Esophagus (tissue), 2 donors: ENCODE measurements at regions not wholly inside any gene's neighbourhood (a gene's known extent, or its start where the extent isn't known, plus 50 kb on each side); places are given as distances from the start of the nearest gene placed in this dataset.
"Not testable (repeated sequence)": the region's sequence is repeated elsewhere in the genome, so short reads cannot be mapped to it uniquely, and the experiment has no call there.

ENCODE experiments used
- H3K27ac ChIP-seq, 2 donors: one replicate each; pipeline ENCODE4 v1.5.1; 2013; ENCODE audit warnings: low read depth in 2 of 2, mild to moderate bottlenecking in 2 of 2, inconsistent platforms in 1 of 2, low read length in 1 of 2, moderate library complexity in 1 of 2
- H3K27me3 ChIP-seq, 2 donors: one replicate each; pipeline ENCODE4 v1.6.1; 2013; ENCODE audit warnings: low read length in 2 of 2, control low read depth in 1 of 2, mild to moderate bottlenecking in 1 of 2; ENCODE audit not compliant: insufficient read depth in 2 of 2, control insufficient read depth in 1 of 2
- H3K36me3 ChIP-seq, 2 donors: one replicate each; pipeline ENCODE4 v1.6.1; 2013; ENCODE audit warnings: low read length in 1 of 2; ENCODE audit not compliant: control insufficient read depth in 2 of 2, insufficient read depth in 2 of 2
- H3K4me1 ChIP-seq, 2 donors: one replicate each; pipeline ENCODE4 v1.6.1; 2013; ENCODE audit warnings: low read length in 1 of 2; ENCODE audit not compliant: control insufficient read depth in 2 of 2, insufficient read depth in 2 of 2
- H3K4me3 ChIP-seq, 2 donors: one replicate each; pipeline ENCODE4 v1.5.1; 2013; ENCODE audit warnings: low read length in 2 of 2, mild to moderate bottlenecking in 2 of 2, low read depth in 1 of 2, moderate library complexity in 1 of 2
- H3K9me3 ChIP-seq, 2 donors: one replicate each; pipeline ENCODE4 v1.6.1; 2013; ENCODE audit warnings: mild to moderate bottlenecking in 2 of 2, low read depth in 1 of 2, low read length in 1 of 2, moderate library complexity in 1 of 2; ENCODE audit not compliant: control insufficient read depth in 2 of 2, insufficient read depth in 1 of 2
- WGBS, 2 donors: extraction: QIAGEN DNeasy Blood & Tissue Kit; methylation state at CpG; one replicate each; pipeline ENCODE4 v1.1.7; 2013; 5-methylcytosine and 5-hydroxymethylcytosine counted together
- donor health status: healthy with polysubstance abuse.
- donor health status: Bipolar disorder and iron deficiency.

DNA sequence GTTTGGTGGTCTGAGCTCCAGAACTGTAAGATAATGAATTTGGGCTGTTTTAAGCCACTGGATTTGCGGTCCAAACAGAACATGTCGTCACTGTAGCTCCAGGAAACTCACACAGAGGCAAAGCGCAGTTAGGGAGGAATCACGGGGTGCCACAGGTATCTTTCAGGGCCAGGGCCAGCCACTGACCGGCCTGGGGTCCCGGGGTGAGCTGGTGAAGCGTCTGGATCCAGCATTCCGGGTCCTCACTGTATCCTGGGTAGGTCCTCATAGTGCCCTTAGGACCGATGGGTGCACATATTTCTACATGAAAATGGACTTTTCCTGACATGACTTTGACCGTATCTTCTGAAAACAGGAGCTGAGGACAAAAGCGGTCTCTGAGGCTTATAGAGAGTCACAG lies 196.0 kb upstream of the HDAC4 start:
- no peaks in the 10 kb centered on the region for H3K4me1 ChIP-seq
- H3K27ac ChIP-seq, result no peak overlapping the region
- 83% methylated on average over 11 of the region's 11 CpGs for WGBS, 2 donors
- H3K9me3 ChIP-seq, result peaks cover 0 to 7% of the 10 kb centered on the region in 2 donors
- H3K4me3 ChIP-seq, result no peak overlapping the region
- no peaks in the 10 kb centered on the region for H3K27me3 ChIP-seq
- H3K36me3 ChIP-seq, result no peaks in the 10 kb centered on the region

DNA sequence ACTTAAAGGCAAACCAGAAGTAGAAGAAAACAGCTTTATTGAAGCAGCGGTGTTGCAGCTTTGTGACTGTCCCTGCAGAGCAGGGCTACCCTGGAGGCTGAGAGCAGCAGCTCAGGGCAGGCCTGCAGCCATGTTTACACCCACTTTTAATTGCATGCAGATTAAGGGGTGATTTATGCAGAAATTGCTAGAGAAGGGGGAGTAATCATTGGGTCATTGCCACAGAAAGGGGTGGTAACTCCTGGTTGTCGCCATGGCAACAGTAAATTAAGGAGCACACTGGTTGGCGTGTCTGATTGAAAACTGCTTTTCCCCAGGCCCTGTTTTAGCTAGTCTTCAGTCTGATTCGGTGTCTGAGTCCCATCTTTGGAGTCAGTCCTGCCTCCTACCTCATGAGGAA lies 195.4 kb upstream of the HDAC4 start:
- H3K9me3 ChIP-seq, result peaks cover 0 to 7% of the 10 kb centered on the region in 2 donors

DNA sequence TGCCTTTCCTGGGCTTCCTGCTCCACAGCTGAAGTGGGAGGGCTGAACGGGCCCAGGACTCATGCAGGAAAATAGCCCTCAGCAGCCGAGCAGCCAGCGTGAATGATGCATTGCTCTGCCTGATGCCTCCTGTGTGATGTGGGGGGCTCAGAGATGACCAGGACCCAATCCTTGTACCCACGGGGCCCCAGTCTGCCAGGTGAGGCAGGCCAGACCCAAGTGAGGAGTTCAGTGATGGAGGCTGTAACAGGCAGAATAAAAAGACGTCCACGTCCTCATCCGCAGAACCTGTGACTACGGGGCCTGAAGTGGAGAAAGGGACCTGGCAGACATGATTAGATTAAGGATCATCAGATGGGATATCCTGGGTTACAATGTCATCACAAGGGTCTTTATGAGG lies 194.9 kb upstream of the HDAC4 start:
- no peaks in the 10 kb centered on the region for H3K36me3 ChIP-seq
- no peak overlapping the region for H3K27ac ChIP-seq
- H3K27me3 ChIP-seq, result no peaks in the 10 kb centered on the region
- no peaks in the 10 kb centered on the region for H3K4me1 ChIP-seq
- H3K9me3 ChIP-seq, result peaks cover 0 to 7% of the 10 kb centered on the region in 2 donors
- no peak overlapping the region for H3K4me3 ChIP-seq
- 89% methylated on average over 8 of the region's 8 CpGs for WGBS, 2 donors

More for the DNA sequence above, 195.4 kb upstream of the HDAC4 start:
- Histone ChIP-seq H3K4me1 (no peaks in the 10 kb centered on the region), H3K4me3 (no peak overlapping the region), H3K27ac (no peak overlapping the region), H3K36me3 (no peaks in the 10 kb centered on the region), H3K27me3 (no peaks in the 10 kb centered on the region)
- 82 to 85% methylated on average over 4 of the region's 4 CpGs for WGBS, 2 donors

DNA sequence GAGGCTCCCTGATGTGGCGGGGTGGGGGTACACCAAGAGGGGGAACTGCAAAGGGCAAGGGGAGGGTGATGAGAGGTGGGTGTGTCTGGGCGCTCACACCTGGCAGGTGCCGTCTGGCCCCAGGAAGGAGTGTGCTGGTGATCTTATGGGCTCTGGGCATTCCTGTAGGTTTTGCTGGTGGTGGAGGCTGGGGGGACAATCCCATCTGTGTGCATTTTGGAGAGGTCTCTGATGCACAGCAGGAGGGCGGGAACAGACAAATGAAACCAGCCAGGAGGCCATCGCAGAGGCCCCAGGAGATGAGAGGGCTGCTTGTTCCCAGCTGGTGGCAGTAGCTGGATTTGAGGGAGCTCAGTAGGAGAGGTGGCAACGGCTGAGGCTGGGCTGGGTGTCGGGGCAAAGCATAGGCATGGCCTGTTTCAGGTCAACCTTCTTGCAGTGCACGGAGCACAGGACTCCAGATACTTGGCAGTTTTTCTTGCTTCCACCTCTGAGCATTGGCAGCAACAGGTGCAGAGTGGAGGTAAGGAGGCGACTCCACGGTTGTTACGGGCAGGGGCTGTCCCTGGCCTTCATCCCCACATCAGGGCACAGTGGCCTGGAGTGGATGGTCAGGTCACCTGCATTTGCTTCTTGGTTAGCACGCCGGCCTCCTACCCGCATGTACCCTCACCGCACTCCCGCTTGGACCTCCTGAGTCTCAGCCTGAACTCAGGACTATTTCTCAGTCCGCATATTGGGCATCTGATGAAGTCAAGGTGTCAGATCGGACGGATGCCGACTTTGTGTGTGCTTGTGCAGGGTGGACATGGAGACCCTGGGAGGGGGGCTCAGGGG lies 194.2 kb upstream of the HDAC4 start:
- Histone ChIP-seq H3K9me3 (peaks cover 0 to 7% of the 10 kb centered on the region in 2 donors), H3K36me3 (no peaks in the 10 kb centered on the region), H3K4me1 (no peaks in the 10 kb centered on the region), H3K27me3 (no peaks in the 10 kb centered on the region), H3K27ac (no peak overlapping the region), H3K4me3 (no peak overlapping the region)
- 90 to 92% methylated on average over 19 to 20 of the region's 20 CpGs for WGBS, 2 donors

DNA sequence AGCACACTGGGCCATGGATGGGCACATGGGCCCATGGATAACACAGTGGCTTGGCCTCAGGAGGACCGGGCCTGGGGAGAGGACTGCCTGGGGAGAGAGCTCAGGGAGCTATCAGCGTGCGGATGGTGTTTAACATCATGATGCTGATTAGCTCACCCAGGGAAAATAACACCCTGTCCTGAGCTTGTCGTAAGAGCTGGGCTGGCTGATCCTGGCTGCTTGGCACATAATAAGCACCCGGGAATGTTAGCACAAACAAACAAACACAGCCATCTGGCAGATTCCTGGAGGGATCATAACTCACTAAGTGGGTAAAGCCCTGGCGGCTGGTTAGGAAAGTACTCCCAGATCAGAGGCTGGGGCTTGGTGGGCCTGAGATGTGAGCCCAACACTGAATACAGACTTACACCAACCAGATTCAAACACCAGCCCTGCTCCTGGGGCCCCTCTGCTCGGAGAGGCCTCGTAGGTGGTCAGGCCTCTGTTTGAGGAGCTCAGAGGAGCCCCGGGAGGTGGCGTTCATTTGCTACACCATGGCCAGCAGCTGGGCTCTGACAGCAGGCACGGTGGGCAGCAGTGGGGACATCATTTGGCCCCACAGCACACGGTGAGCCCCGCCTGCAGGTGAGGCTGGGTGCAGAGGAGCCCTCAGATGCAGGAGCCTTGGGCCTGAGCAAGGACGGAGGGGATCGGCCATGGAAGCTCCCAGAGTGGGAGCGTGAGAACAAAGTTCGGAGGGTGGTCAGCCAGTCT lies 193.4 kb upstream of the HDAC4 start:
- Histone ChIP-seq H3K9me3 (peaks cover 0 to 7% of the 10 kb centered on the region in 2 donors), H3K36me3 (no peaks in the 10 kb centered on the region), H3K27me3 (no peaks in the 10 kb centered on the region), H3K4me3 (no peak overlapping the region), H3K27ac (no peak overlapping the region), H3K4me1 (no peaks in the 10 kb centered on the region)
- WGBS, 2 donors, result 85% methylated on average over 17 of the region's 17 CpGs

DNA sequence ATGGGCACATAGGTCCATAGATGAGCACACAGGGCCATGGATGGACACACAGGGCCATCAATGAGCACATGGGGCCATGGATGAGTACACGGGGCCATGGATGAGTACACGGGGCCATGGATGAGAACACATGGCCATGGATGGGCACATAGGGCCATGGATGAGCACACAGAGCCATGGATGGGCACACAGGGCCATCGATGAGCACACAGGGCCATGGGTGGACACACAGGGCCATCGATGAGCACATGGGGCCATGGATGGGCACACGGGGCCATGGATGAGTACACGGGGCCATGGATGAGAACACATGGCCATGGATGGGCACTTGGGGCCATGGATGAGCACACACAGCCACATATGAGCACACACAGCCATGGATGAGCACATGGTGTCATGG lies 192.6 kb upstream of the HDAC4 start:
- H3K27ac ChIP-seq, result no peak overlapping the region
- H3K27me3 ChIP-seq, result no peaks in the 10 kb centered on the region
- no peak overlapping the region for H3K4me3 ChIP-seq
- H3K4me1 ChIP-seq, result no peaks in the 10 kb centered on the region
- WGBS, 2 donors, result 91 to 94% methylated on average over 6 of the region's 6 CpGs
- no peaks in the 10 kb centered on the region for H3K36me3 ChIP-seq
- peaks cover 0 to 7% of the 10 kb centered on the region in 2 donors for H3K9me3 ChIP-seq

DNA sequence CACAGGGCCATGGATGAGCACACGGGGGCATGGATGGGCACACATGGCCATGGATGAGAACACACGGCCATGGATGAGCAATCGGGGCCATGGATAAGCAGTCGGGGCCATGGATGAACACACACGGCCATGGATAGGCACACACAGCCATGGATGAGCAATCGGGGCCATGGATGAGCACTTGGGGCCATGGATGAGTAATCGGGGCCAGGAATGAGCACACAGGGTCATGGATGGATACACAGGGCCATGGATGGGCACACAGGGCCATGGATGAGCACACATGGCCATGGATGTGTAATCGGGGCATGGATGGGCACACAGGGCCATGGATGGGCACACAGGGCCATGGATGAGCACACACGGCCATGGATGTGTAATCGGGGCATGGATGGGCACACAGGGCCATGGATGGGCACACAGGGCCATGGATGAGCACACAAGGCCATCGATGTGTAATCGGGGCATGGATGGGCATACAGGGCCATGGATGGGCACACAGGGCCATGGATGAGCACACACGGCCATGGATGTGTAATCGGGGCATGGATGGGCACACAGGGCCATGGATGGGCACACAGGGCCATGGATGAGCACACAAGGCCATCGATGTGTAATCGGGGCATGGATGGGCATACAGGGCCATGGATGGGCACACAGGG lies 191.9 kb upstream of the HDAC4 start:
- not testable (repeated sequence) for H3K4me3 ChIP-seq, H3K9me3 ChIP-seq, H3K36me3 ChIP-seq, H3K4me1 ChIP-seq, H3K27ac ChIP-seq, H3K27me3 ChIP-seq
- 90 to 95% methylated on average over 11 to 16 of the region's 16 CpGs for WGBS, 2 donors

DNA sequence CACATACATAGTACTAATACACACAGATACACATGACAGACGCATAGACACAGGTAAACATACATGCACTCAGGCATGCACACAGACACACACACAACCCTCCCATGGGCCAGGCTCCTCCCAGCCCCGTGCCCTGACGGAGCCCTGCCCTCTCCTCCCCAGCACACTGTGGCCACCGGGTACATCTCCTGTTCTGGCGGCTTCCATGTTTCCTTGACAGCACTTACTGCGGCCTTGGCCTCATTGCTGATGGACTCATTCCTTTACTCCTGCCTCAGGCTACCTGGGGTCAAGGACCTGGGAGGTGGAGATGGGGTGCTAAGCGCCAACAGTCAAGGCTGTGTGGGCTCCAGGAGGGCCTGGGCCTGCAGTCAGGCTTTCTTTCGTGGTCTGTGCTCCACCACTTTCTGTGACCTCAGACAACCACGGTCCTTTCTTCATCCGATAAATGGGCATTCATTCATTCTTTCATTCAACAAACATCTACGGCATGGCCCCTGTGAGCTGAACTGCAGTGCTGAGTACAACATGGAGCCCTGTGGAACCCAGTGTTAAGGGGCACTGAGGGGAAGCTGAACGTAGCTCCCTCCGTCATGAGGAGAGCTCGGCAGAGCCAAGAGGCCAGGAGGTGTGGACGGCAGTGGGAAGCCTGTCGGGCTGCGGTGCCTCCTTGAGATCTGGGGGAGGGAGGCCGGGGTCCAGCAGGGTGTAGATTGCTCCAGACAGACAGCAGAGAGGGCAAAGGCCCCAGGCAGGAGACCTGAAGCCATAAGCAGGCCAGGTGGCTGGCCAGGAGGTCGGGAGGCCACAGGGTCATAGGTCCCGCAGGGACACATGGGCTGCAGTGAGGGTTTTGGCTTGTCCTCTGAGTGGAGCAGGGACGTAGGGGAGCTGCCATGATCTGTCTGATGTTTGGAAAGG lies 190.4 kb upstream of the HDAC4 start:
- H3K9me3 ChIP-seq, result peaks cover 0 to 5% of the 10 kb centered on the region in 2 donors
- no peak overlapping the region for H3K4me3 ChIP-seq
- H3K36me3 ChIP-seq, result no peaks in the 10 kb centered on the region
- H3K27ac ChIP-seq, result no peak overlapping the region
- no peaks in the 10 kb centered on the region for H3K4me1 ChIP-seq
- 92 to 93% methylated on average over 21 of the region's 21 CpGs for WGBS, 2 donors
- no peaks in the 10 kb centered on the region for H3K27me3 ChIP-seq

DNA sequence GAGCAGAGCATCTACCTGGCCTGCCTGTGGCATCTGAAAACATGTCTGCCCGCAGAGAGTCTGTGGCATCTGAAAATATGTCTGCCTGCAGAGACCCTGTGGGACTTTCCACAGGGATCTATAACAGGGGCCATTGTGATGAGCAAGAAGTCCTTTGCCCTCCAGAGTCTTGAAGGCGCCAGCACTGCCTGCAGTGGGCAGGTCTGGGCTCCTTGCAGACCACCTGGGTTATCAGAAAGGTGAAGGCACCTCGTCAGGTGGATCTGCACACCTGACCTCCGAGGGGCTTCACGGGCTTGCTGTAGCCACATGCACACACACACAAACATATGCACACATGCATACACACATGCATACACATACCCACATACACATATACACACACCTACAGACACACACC lies 189.5 kb upstream of the HDAC4 start:
- no peaks in the 10 kb centered on the region for H3K4me1 ChIP-seq
- H3K27me3 ChIP-seq, result no peaks in the 10 kb centered on the region
- H3K9me3 ChIP-seq, result peaks cover 0 to 5% of the 10 kb centered on the region in 2 donors
- no peaks in the 10 kb centered on the region for H3K36me3 ChIP-seq
- 82% methylated on average over 5 of the region's 5 CpGs for WGBS, 2 donors
- no peak overlapping the region for H3K27ac ChIP-seq
- H3K4me3 ChIP-seq, result no peak overlapping the region
